HCT116 (cell line): ENCODE measurements at regions not wholly inside any gene's neighbourhood (a gene's known extent, or its start where the extent isn't known, plus 50 kb on each side); places are given as distances from the start of the nearest gene placed in this dataset.

Source experiments
- ATAC-seq: fragments of 200-7000 bp; cut with Tn5 transposase; 2 replicates; pipeline ENCODE4 v1.9.1; 2020; ENCODE audit warnings: mild to moderate bottlenecking, moderate library complexity
- BruUV-seq: library from RNA; stranded (reverse); fragments of 400-500 nt; replicated peaks from 2 replicates; lab custom pipeline; 2021; lab: Mats Ljungman, UMichigan
- CTCF ChIA-PET: fragments of 300-600 bp; sonication (Branson Sonifier 250); formaldehyde crosslinking; loops from one replicate; lab custom pipeline; 2021; ENCODE audit warnings: antibody characterized with exemption; lab: Charles Lee
- POLR2A ChIA-PET: fragments of 300-600, 350-600 bp; sonication (Branson Sonifier 250); formaldehyde crosslinking; loops from one replicate; lab custom pipeline; 2021; ENCODE audit warnings: antibody characterized with exemption; lab: Charles Lee
- RAD21 ChIA-PET, 2 experiments: fragments of 300-600 bp; sonication (Branson Sonifier 250); formaldehyde crosslinking; loops; one replicate each; lab custom pipeline; 2023; ENCODE audit warnings: low total read pairs in 2 of 2; ENCODE audit not compliant: uncharacterized antibody in 2 of 2, unreplicated experiment in 2 of 2, low non-redundant PET in 1 of 2; lab: Charles Lee
- DNase-seq: peaks from one replicate; pipeline ENCODE4 v3.0.0-alpha.2; 2010; ENCODE audit warnings: low read depth, low spot score
- H2AFZ ChIP-seq: fragments of 200-600 bp; shearing (Covaris generic), sonication (generic); 2 replicates; pipeline ENCODE4 v1.6.1; 2017; ENCODE audit warnings: low read depth, mixed run types, mixed read lengths, antibody characterized with exemption, low read length; ENCODE audit not compliant: poor library complexity, severe bottlenecking
- H3K27ac ChIP-seq: 2 replicates; pipeline ENCODE4 v1.5.1; 2012; ENCODE audit warnings: low read depth, low read length
- H3K27me3 ChIP-seq: fragments of 200-600 bp; sonication (generic); 2 replicates; pipeline ENCODE4 v1.6.1; 2016; ENCODE audit warnings: mixed run types, low read length, mixed read lengths; ENCODE audit not compliant: insufficient read depth
- H3K36me3 ChIP-seq, 2 experiments: fragments of 200-500 bp in 1 of 2; fragments of 200-600 bp in 1 of 2; sonication (Bioruptor generic) in 1 of 2; sonication (generic) in 1 of 2; 2 replicates each; pipeline versions ENCODE4 v1.5.1 to v1.6.1; 2014 to 2016; ENCODE audit warnings: low read length in 2 of 2, inconsistent platforms in 1 of 2, mixed read lengths in 1 of 2, mixed run types in 1 of 2; ENCODE audit not compliant: insufficient read depth in 2 of 2, control insufficient read depth in 1 of 2
- H3K4me1 ChIP-seq, 2 experiments: fragments of 200-600 bp in 1 of 2; sonication (generic) in 1 of 2; 2 replicates each; pipeline versions ENCODE4 v1.5.1 to v1.6.1; 2012 to 2017; ENCODE audit warnings: low read length in 2 of 2, inconsistent platforms in 1 of 2, mild to moderate bottlenecking in 1 of 2, mixed read lengths in 1 of 2, mixed run types in 1 of 2, moderate library complexity in 1 of 2; ENCODE audit not compliant: insufficient read depth in 2 of 2, control insufficient read depth in 1 of 2
- H3K4me2 ChIP-seq: fragments of 200-600 bp; sonication (generic); 2 replicates; pipeline ENCODE4 v1.6.1; 2017; ENCODE audit warnings: mixed run types, low read length, mixed read lengths
- H3K4me3 ChIP-seq, 2 experiments: fragments of 200-600 bp in 1 of 2; sonication (generic) in 1 of 2; replicated peaks in 1 of 2; 2 replicates each; pipeline ENCODE4 v1.5.1; 2011 to 2016; ENCODE audit warnings: low read length in 2 of 2, control low read depth in 1 of 2, low read depth in 1 of 2, mild to moderate bottlenecking in 1 of 2, mixed read lengths in 1 of 2, mixed run types in 1 of 2
- H3K79me2 ChIP-seq: fragments of 200-600 bp; sonication (generic); 2 replicates; pipeline ENCODE4 v1.6.1; 2017; ENCODE audit warnings: mild to moderate bottlenecking, mixed run types, low read length, moderate library complexity, mixed read lengths; ENCODE audit not compliant: insufficient read depth
- H3K9ac ChIP-seq: fragments of 200-600 bp; sonication (generic); 2 replicates; pipeline ENCODE4 v1.6.1; 2016; ENCODE audit warnings: low read length, mixed read lengths
- H3K9me2 ChIP-seq: fragments of 200-600 bp; sonication (generic), shearing (Covaris generic); 2 replicates; pipeline ENCODE4 v1.6.1; 2017; ENCODE audit warnings: mixed run types, mild to moderate bottlenecking, moderate library complexity; ENCODE audit not compliant: insufficient read depth
- H3K9me3 ChIP-seq, 2 experiments: fragments of 200-500 bp in 1 of 2; fragments of 200-600 bp in 1 of 2; sonication (Bioruptor generic) in 1 of 2; sonication (generic) in 1 of 2; 2 replicates each; pipeline ENCODE4 v1.6.1; 2014 to 2017; ENCODE audit warnings: low read length in 2 of 2, mixed read lengths in 2 of 2, inconsistent platforms in 1 of 2, low read depth in 1 of 2, mild to moderate bottlenecking in 1 of 2, mixed run types in 1 of 2, moderate library complexity in 1 of 2; ENCODE audit not compliant: control insufficient read depth in 1 of 2, insufficient read depth in 1 of 2
- H4K20me1 ChIP-seq: fragments of 200-600 bp; sonication (generic), shearing (Covaris generic); 2 replicates; pipeline ENCODE4 v1.6.1; 2017; ENCODE audit warnings: mixed run types, mild to moderate bottlenecking, moderate library complexity; ENCODE audit not compliant: insufficient read depth
- CBX3 ChIP-seq: IDR thresholded peaks from 2 replicates; pipeline ENCODE4 v1.6.1; 2012; ENCODE audit warnings: low read depth
- CEBPB ChIP-seq: IDR thresholded peaks from 2 replicates; pipeline ENCODE4 v1.6.1; 2012; ENCODE audit warnings: low read depth
- EGR1 ChIP-seq: IDR thresholded peaks from 2 replicates; pipeline ENCODE4 v1.6.1; 2012; ENCODE audit warnings: low read depth
- ELF1 ChIP-seq: IDR thresholded peaks from 2 replicates; pipeline ENCODE4 v1.6.1; 2012; ENCODE audit warnings: low read depth, borderline replicate concordance
- EZH2 ChIP-seq: fragments of 200-600 bp; sonication (generic); IDR thresholded peaks from 2 replicates; pipeline ENCODE4 v1.6.1; 2017; ENCODE audit warnings: antibody characterized with exemption, mixed run types
- EZH2phosphoT487 ChIP-seq: fragments of 200-600 bp; IDR thresholded peaks from 2 replicates; pipeline ENCODE4 v1.6.1; 2018; ENCODE audit warnings: antibody characterized with exemption, borderline replicate concordance
- FOSL1 ChIP-seq: IDR thresholded peaks from 2 replicates; pipeline ENCODE4 v1.6.1; 2012; ENCODE audit warnings: low read depth
- JUND ChIP-seq: IDR thresholded peaks from 2 replicates; pipeline ENCODE4 v1.6.1; 2012
- POLR2AphosphoS5 ChIP-seq: IDR thresholded peaks from 2 replicates; pipeline ENCODE4 v1.6.1; 2011; ENCODE audit warnings: mild to moderate bottlenecking, low read depth, low read length, moderate library complexity
- SIN3A ChIP-seq: IDR thresholded peaks from 2 replicates; pipeline ENCODE4 v1.6.1; 2012; ENCODE audit warnings: low read depth
- SP1 ChIP-seq: IDR thresholded peaks from 2 replicates; pipeline ENCODE4 v1.6.1; 2012; ENCODE audit warnings: low read depth
- SRF ChIP-seq: IDR thresholded peaks from 2 replicates; pipeline ENCODE4 v1.6.1; 2012; ENCODE audit warnings: low read depth
- TCF7L2 ChIP-seq: IDR thresholded peaks from 2 replicates; pipeline ENCODE4 v1.7.0; 2011; ENCODE audit warnings: borderline replicate concordance, inconsistent platforms; ENCODE audit not compliant: insufficient read depth, insufficient read length; ENCODE audit errors: extremely low read depth
- ZFX ChIP-seq: fragments of 450-650 bp; IDR thresholded peaks from 2 replicates; pipeline ENCODE4 v1.6.1; 2017
- ZNF274 ChIP-seq: fragments of 200-500 bp; sonication (Bioruptor generic); IDR thresholded peaks from 2 replicates; pipeline ENCODE4 v1.6.1; 2014; ENCODE audit warnings: mild to moderate bottlenecking, low read depth, low read length, inconsistent platforms
- intact Hi-C: fragments of 100-400 bp; cut with micrococcal nuclease; formaldehyde crosslinking; loops from 2 replicates; pipeline ENCODE4 v1.10.0; 2022
- TF ChIP-seq, protein P1 (sequence below), 3 experiments: fragments of 200-600 bp in 1 of 3; sonication (generic) in 1 of 3; IDR thresholded peaks in 2 of 3; conservative IDR thresholded peaks in 1 of 3; 2 replicates each; pipeline ENCODE4 v1.5.1; 2012 to 2017; ENCODE audit warnings: low read depth in 2 of 3, low read length in 2 of 3, antibody characterized with exemption in 1 of 3, borderline replicate concordance in 1 of 3, control low read depth in 1 of 3, mild to moderate bottlenecking in 1 of 3, mixed read lengths in 1 of 3, mixed run types in 1 of 3, moderate library complexity in 1 of 3; ENCODE audit not compliant: insufficient read depth in 1 of 3
- TF ChIP-seq, protein P2 (sequence below): IDR thresholded peaks from 2 replicates; pipeline ENCODE4 v1.6.1; 2012
- TF ChIP-seq, protein P3 (sequence below): IDR thresholded peaks from 2 replicates; pipeline ENCODE4 v1.6.1; 2011; ENCODE audit warnings: mild to moderate bottlenecking, low read length, moderate library complexity; ENCODE audit not compliant: insufficient replicate concordance; ENCODE audit errors: extremely low read depth

GRCh38 chr5:25005431-25005830, 360.7 kb upstream of the CDH10 start:
- H3K79me2 ChIP-seq: no peaks in the 10 kb centered on the region
- BruUV-seq: no TSS peak
- no peaks in the 10 kb centered on the region for H4K20me1 ChIP-seq

More at GRCh38 chr5:25005431-25005830, 360.7 kb upstream of the CDH10 start:
- no peak overlapping the region for H3K4me3 ChIP-seq
- no peaks in the 10 kb centered on the region for H3K4me1 ChIP-seq
- H2AFZ ChIP-seq: no peak overlapping the region
- ChIA-PET CTCF (no interaction called here), POLR2A (no interaction called here), RAD21 (no interaction called here)
- H3K27ac ChIP-seq: no peak overlapping the region
- DNase-seq (no peak), ATAC-seq (no peak)
- intact Hi-C loops: no loop called here
- H3K27me3 ChIP-seq: no peaks in the 10 kb centered on the region
- peaks cover 3 to 16% of the 10 kb centered on the region in 2 experiments; a peak in 2 of 4 replicates for H3K9me3 ChIP-seq
- H3K9ac ChIP-seq: no peak overlapping the region
- H3K4me2 ChIP-seq: no peak overlapping the region
- TF ChIP-seq, protein P1, sequence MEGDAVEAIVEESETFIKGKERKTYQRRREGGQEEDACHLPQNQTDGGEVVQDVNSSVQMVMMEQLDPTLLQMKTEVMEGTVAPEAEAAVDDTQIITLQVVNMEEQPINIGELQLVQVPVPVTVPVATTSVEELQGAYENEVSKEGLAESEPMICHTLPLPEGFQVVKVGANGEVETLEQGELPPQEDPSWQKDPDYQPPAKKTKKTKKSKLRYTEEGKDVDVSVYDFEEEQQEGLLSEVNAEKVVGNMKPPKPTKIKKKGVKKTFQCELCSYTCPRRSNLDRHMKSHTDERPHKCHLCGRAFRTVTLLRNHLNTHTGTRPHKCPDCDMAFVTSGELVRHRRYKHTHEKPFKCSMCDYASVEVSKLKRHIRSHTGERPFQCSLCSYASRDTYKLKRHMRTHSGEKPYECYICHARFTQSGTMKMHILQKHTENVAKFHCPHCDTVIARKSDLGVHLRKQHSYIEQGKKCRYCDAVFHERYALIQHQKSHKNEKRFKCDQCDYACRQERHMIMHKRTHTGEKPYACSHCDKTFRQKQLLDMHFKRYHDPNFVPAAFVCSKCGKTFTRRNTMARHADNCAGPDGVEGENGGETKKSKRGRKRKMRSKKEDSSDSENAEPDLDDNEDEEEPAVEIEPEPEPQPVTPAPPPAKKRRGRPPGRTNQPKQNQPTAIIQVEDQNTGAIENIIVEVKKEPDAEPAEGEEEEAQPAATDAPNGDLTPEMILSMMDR (IDR thresholded peaks at IDR 0.05 in 2 of 3, conservative IDR thresholded peaks at IDR 0.05 in 1 of 3; ENCODE audit: borderline replicate concordance in 1 of 3, insufficient read depth in 1 of 3, low read depth in 2 of 3, low read length in 2 of 3): no peak
- TF ChIP-seq, protein P2, sequence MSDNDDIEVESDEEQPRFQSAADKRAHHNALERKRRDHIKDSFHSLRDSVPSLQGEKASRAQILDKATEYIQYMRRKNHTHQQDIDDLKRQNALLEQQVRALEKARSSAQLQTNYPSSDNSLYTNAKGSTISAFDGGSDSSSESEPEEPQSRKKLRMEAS: no peak
- no peak for TF ChIP-seq JUND
- TF ChIP-seq SRF: no peak
- TF ChIP-seq EZH2phosphoT487: no peak
- TF ChIP-seq CEBPB: no peak
- no peak for TF ChIP-seq SIN3A
- no peak for TF ChIP-seq ZNF274
- TF ChIP-seq POLR2AphosphoS5: no peak
- TF ChIP-seq, protein P3, sequence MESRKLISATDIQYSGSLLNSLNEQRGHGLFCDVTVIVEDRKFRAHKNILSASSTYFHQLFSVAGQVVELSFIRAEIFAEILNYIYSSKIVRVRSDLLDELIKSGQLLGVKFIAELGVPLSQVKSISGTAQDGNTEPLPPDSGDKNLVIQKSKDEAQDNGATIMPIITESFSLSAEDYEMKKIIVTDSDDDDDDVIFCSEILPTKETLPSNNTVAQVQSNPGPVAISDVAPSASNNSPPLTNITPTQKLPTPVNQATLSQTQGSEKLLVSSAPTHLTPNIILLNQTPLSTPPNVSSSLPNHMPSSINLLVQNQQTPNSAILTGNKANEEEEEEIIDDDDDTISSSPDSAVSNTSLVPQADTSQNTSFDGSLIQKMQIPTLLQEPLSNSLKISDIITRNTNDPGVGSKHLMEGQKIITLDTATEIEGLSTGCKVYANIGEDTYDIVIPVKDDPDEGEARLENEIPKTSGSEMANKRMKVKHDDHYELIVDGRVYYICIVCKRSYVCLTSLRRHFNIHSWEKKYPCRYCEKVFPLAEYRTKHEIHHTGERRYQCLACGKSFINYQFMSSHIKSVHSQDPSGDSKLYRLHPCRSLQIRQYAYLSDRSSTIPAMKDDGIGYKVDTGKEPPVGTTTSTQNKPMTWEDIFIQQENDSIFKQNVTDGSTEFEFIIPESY: no peak
- no peak for TF ChIP-seq FOSL1
- no peak for TF ChIP-seq SP1
- TF ChIP-seq CBX3: no peak
- no peak for TF ChIP-seq ELF1
- no peak for TF ChIP-seq TCF7L2
- no peak for TF ChIP-seq ZFX
- TF ChIP-seq EZH2: no peak
- no peak for TF ChIP-seq EGR1
- no peaks in the 10 kb centered on the region for H3K9me2 ChIP-seq
- H3K36me3 ChIP-seq: no peaks in the 10 kb centered on the region
